Stimulated activated effector memory CD8-positive, alpha-beta T cell treated with anti-CD3 and anti-CD28 coated beads, Interleukin-12 subunit alpha, Interleukin-12 subunit beta, amount 100 ng/mL, for 72 hours (primary cell): ENCODE measurements at regions not wholly inside any gene's neighbourhood (a gene's known extent, or its start where the extent isn't known, plus 50 kb on each side); places are given as distances from the start of the nearest gene placed in this dataset.

ENCODE experiments used
- ATAC-seq: fragments of 150-1000 bp; cut with Tn5 transposase; 2 replicates; pipeline ENCODE4 v1.10.0; 2021
- DNase-seq, 2 donors: peaks; one replicate each; pipeline ENCODE4 v3.0.0; 2021 to 2022; ENCODE audit warnings: low spot score in 2 of 2
- H3K27ac Mint-ChIP-seq: one replicate; pipeline ENCODE4 v1.8.0; 2022; ENCODE audit warnings: mild to moderate bottlenecking, mixed read lengths
- H3K36me3 Mint-ChIP-seq: one replicate; pipeline ENCODE4 v1.8.0; 2022; ENCODE audit warnings: mild to moderate bottlenecking, mixed read lengths
- H3K4me1 Mint-ChIP-seq: one replicate; pipeline ENCODE4 v1.8.0; 2022; ENCODE audit warnings: mixed read lengths
- H3K4me3 Mint-ChIP-seq: one replicate; pipeline ENCODE4 v1.8.0; 2022; ENCODE audit warnings: mild to moderate bottlenecking, mixed read lengths
- H3K9me3 Mint-ChIP-seq: one replicate; pipeline ENCODE4 v1.8.0; 2022; ENCODE audit warnings: mixed read lengths

DNA sequence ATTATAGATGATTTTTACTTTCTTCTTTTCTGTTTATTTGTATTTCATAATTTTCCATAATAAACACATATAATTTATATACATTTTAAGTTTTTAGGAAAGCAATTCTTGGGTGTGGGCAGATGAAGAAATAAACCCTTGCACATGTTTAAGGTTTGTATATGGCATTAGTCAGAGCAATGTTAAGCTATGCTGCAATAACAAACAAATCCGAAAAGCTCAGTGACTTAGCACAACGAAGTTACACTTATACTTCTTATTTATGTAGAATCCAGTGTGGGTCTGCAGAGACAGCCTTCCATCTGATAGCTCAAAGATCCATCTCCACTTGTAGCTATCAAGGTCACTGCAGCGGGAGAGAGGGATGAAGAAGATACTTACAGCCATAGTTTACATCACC is 68.5 kb upstream of the BARX2 start:
- H3K4me1 Mint-ChIP-seq: no peaks in the 10 kb centered on the region
- no peak for DNase-seq
- no peaks in the 10 kb centered on the region for H3K9me3 Mint-ChIP-seq
- no peaks in the 10 kb centered on the region for H3K36me3 Mint-ChIP-seq
- no peak overlapping the region for H3K4me3 Mint-ChIP-seq
- ATAC-seq: no peak
- H3K27ac Mint-ChIP-seq: no peak overlapping the region

DNA sequence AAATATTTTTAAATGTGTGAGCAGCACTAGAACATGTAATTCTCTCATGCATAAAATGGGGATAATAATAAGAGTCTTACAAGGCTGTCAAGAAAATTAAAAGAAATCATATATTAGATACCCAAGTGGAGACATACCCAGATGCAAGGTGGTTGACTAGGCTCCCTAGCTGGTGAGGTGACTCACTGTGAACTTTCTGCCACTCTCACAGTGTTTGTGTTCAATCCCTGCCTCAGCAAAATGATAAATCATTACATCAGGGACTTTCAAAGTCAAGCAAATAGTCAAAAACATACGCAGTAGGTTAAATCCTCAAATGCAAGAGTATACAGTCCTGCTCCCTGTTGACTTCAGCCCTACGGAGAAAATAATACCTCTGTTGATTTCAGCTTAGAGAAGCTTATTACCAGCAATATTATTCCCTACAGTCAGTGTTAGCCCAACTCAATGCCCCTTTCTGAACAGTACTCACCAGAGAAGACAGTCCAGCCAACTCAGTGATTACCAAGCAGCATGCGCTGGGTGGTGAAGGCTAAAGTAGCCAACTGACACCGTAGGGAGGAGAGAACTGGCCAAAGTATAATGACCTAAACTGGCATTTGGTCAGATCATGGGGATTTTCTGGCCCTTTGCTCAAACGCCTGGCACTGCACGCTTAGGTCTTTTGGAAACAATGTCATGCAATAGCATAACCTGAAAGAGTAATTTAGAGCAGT is 73.1 kb upstream of the BARX2 start:
- no peaks in the 10 kb centered on the region for H3K36me3 Mint-ChIP-seq
- H3K4me3 Mint-ChIP-seq: no peak overlapping the region
- H3K9me3 Mint-ChIP-seq: no peaks in the 10 kb centered on the region
- no peaks in the 10 kb centered on the region for H3K4me1 Mint-ChIP-seq
- no peak for ATAC-seq
- DNase-seq: no peak
- no peak overlapping the region for H3K27ac Mint-ChIP-seq

DNA sequence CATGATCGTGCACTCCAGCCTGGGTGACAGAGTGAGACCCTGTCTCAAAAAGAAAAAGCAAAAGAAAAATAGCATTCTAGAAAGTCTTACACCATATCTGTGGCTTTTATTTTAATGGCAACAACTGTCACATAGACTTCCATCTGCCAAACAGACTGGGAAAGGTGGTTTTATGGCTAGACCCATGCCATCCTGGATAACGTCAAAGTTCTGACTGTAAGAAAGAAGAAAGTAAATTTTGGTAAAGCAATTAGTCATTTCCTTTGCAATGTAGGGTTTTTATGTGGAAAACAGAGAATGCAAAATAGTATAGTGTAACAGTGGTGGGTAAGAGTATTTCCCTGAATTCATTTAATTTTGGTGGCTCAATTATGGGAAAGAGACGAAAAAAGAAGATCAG is 75.5 kb upstream of the BARX2 start:
- H3K27ac Mint-ChIP-seq: no peak overlapping the region
- no peaks in the 10 kb centered on the region for H3K4me1 Mint-ChIP-seq
- ATAC-seq (no peak), DNase-seq (no peak)
- H3K9me3 Mint-ChIP-seq: no peaks in the 10 kb centered on the region
- no peak overlapping the region for H3K4me3 Mint-ChIP-seq
- no peaks in the 10 kb centered on the region for H3K36me3 Mint-ChIP-seq

DNA sequence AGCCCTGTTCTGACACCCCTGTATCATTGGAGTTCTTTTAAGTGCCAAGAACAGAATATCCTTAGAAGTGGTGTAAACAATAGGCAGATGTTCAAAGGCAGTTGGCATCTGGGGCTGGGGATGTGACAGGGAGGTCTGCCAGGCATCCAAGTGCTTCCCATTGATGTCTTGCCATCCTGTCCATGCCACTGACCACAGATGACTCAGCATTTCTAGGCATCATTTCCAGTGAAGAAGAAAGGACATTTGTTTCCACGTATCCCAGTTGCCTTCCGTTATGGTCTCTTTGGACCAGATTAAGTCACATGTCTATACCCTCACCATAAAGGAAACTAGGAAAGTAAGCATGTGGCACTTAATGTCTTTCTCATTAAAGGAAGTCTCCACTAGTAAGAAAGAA is 76.7 kb upstream of the BARX2 start:
- DNase-seq (no peak), ATAC-seq (no peak)
- H3K27ac Mint-ChIP-seq: no peak overlapping the region
- no peaks in the 10 kb centered on the region for H3K9me3 Mint-ChIP-seq
- H3K4me3 Mint-ChIP-seq: no peak overlapping the region
- H3K4me1 Mint-ChIP-seq: no peaks in the 10 kb centered on the region
- no peaks in the 10 kb centered on the region for H3K36me3 Mint-ChIP-seq

DNA sequence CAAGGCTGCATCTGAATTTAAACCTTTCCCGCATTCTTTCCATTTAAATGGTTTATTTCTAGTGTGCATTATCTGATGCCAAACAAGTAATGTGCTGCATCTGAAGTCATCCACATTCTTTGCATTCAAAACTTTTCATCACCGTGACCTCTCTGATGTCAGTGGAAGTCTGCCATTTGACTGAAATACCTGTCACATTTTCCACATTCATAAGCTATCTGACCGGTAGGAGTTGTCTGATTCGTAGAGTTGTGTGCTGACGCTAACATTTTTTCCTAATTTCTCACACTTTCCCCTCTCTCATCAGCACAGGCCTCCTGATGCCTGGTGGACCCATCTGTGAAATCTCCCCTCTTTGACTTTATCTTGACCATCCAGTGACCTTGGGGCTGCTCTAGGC is 79.9 kb upstream of the BARX2 start:
- Mint-ChIP-seq H3K27ac (no peak overlapping the region), H3K9me3 (no peaks in the 10 kb centered on the region), H3K4me1 (no peaks in the 10 kb centered on the region), H3K4me3 (no peak overlapping the region), H3K36me3 (no peaks in the 10 kb centered on the region)
- DNase-seq (no peak), ATAC-seq (no peak)

DNA sequence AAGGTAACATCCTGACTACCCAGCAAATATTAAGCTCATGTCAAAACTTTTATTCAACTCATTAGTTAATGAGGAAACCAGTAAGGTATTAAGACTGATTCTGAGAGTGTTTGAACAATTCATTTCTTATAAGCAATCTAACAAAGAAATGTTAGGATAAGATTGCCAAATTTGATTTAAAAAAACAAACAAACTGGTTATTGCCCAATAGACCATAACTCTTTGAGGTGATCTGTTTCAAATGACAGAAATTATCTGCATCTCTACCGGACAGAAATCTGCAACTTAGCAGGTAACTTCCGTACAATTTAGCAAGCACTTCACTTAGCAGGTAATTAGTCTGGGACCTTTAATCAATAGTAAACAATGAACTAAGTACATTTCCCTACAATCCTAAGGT is 82.9 kb upstream of the BARX2 start:
- DNase-seq: no peak
- Mint-ChIP-seq H3K36me3 (no peaks in the 10 kb centered on the region), H3K9me3 (no peaks in the 10 kb centered on the region), H3K4me1 (no peaks in the 10 kb centered on the region), H3K4me3 (no peak overlapping the region), H3K27ac (no peak overlapping the region)
- no peak for ATAC-seq

DNA sequence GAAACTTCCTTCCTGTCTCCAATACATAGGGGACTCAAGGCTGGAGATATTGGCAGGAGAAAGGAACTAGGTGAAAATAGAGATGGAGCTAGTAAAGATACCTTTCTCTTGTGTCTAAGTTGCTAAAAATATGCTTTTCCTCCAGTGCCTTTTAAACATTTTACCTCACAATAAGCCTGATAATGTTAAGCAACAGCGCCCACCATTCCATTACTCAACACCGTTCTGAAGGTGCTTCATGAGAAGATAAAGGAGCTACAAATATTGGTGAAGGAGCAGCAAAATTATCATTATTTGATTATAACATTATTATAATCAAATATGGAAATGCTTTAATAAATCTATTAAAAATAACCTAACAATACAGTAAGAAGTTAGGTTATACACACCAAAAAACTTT is 83.6 kb upstream of the BARX2 start:
- Mint-ChIP-seq H3K4me3 (no peak overlapping the region), H3K36me3 (no peaks in the 10 kb centered on the region), H3K9me3 (no peaks in the 10 kb centered on the region), H3K27ac (no peak overlapping the region), H3K4me1 (no peaks in the 10 kb centered on the region)
- DNase-seq: no peak
- no peak for ATAC-seq

DNA sequence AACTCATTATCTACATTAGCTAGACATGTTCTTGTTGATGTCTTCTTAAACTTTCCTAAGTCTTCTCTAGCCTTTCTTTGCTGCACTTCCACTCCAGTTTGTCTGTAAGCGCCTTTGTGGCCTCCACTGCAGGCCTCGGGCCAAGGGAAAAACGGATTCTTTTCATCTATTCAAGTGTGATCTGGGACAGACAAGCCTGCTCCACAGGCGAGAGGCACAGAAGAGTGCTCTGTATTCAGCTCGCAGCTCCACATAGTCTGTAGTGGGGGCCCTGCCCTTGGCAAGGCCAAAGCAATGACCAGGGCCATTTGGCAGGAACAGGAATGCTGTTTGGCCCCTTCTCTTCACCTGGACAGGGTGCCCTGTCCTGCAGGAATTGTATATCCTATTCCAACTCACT is 84.1 kb upstream of the BARX2 start:
- Mint-ChIP-seq H3K36me3 (no peaks in the 10 kb centered on the region), H3K4me3 (no peak overlapping the region), H3K9me3 (no peaks in the 10 kb centered on the region), H3K4me1 (no peaks in the 10 kb centered on the region), H3K27ac (no peak overlapping the region)
- DNase-seq (no peak), ATAC-seq (no peak)

DNA sequence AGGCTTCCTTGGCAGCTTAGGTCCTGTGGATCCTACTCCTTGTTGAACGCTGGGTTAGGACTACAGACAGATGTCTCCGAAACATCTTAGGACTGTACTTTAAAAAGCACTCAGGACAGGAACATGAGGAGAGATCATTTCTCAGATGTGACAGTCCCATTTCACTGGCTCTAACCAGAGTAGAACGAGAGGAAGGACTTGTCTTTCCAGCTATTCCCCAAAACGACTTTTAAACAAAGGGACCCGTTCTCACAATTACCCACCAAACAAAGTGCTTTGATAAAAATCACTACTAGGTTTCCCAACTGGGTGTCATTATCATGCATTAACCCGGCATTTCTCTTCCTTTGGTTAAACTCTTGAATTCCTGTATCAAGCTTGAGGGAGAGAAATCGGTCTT is 84.7 kb upstream of the BARX2 start:
- DNase-seq: no peak
- Mint-ChIP-seq H3K4me1 (no peaks in the 10 kb centered on the region), H3K27ac (no peak overlapping the region), H3K36me3 (no peaks in the 10 kb centered on the region), H3K9me3 (no peaks in the 10 kb centered on the region), H3K4me3 (no peak overlapping the region)
- no peak for ATAC-seq

DNA sequence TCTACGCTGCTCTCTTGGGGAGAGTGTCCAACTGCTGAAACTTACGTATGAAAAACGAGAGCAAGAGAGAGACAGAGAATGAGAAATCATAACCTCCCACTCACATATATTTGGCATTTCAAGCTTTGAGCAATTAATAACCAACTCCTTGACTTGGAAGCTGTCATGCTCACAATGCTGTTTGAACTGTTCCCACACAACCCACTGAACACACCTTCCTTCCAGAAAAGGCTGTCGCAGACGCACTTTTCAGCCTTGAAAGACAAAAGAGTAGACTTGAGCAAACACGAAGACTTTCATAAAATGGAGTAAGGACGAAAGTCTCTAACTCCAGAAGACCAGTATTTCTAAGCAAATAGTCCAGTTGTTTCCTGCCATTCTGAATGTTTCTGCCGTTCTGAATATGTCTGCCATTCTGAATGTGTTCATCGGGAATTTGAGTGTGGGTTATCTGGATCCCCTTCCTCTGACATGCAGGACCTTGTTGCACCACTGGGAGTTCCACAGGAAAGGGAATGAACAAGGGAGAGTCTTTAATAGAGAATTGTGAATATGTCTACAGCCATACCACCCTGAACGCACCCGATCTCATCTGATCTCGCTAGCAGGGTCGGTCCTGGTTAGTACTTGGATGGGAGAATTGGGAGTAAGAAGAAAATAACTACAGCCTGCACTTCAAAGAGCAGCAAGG is 86.2 kb upstream of the BARX2 start:
- no peak overlapping the region for H3K27ac Mint-ChIP-seq
- DNase-seq: no peak
- H3K4me1 Mint-ChIP-seq: no peaks in the 10 kb centered on the region
- no peaks in the 10 kb centered on the region for H3K36me3 Mint-ChIP-seq
- no peaks in the 10 kb centered on the region for H3K9me3 Mint-ChIP-seq
- no peak overlapping the region for H3K4me3 Mint-ChIP-seq
- no peak for ATAC-seq

DNA sequence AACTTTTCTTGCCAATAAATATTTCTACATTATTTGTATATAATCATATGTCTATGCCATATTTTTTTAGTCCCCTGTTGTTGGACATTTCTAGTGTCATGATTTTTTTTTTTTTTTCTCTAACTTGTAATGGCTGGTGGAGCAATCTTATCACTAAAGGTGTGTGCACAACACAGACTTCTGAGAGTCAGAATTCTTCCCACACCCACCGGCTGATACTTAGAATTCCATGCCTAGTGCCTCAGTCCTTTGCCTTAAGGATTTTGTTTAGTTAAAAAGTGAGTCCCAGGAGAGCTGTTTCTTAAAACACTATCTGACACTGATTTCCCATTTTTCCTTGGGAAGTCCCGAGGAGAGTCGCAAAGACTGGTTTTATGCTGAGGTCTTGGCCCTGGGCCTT is 87.7 kb upstream of the BARX2 start:
- H3K4me3 Mint-ChIP-seq: no peak overlapping the region
- peaks cover 2% of the 10 kb centered on the region for H3K4me1 Mint-ChIP-seq
- DNase-seq (no peak), ATAC-seq (no peak)
- H3K36me3 Mint-ChIP-seq: no peaks in the 10 kb centered on the region
- no peak overlapping the region for H3K27ac Mint-ChIP-seq
- H3K9me3 Mint-ChIP-seq: no peaks in the 10 kb centered on the region

DNA sequence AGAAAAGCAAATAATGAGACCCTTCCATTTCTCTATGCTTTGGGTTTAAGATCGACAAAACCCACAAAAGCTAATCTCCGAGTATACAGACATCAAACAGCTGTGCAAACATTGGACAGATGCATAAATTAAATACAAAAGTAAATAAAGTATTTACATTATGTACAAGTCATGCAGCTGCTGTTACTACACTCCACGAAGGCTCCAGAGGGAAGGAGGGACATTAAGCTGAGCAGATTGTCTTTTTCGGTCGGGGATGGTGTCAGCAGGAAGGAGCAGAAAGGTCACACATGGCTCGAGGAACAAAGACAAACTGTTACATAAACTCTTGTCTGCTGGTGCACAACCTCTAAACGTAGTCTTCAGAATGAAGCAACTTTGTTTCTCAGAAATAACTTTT is 88.8 kb upstream of the BARX2 start:
- Mint-ChIP-seq H3K9me3 (no peaks in the 10 kb centered on the region), H3K4me3 (no peak overlapping the region)

DNA sequence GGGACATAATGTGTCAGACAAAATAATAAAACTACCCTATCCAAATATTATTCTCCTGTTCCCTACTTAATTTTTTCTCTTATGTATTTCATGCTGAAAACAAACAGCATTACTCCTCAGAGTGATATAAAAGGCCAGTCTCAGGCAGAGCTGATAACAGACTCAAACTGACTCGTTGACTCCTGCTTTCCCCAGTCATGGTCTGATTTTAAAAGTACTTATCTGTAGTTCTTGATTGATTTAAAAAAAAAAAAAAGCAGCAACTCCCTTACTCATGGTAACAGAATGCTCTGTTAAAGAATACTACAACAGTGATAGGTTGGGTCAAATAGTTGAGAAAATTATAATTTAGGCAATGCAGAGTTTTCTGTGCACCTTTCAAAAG is 90.3 kb upstream of the BARX2 start:
- Mint-ChIP-seq H3K4me1 (peaks cover 10% of the 10 kb centered on the region), H3K9me3 (no peaks in the 10 kb centered on the region), H3K4me3 (no peak overlapping the region), H3K36me3 (no peaks in the 10 kb centered on the region), H3K27ac (no peak overlapping the region)
- ATAC-seq: no peak
- no peak for DNase-seq

More for the DNA sequence above, 88.8 kb upstream of the BARX2 start:
- DNase-seq (no peak), ATAC-seq (no peak)
- H3K36me3 Mint-ChIP-seq: no peaks in the 10 kb centered on the region
- no peak overlapping the region for H3K27ac Mint-ChIP-seq
- H3K4me1 Mint-ChIP-seq: peaks cover 5% of the 10 kb centered on the region

DNA sequence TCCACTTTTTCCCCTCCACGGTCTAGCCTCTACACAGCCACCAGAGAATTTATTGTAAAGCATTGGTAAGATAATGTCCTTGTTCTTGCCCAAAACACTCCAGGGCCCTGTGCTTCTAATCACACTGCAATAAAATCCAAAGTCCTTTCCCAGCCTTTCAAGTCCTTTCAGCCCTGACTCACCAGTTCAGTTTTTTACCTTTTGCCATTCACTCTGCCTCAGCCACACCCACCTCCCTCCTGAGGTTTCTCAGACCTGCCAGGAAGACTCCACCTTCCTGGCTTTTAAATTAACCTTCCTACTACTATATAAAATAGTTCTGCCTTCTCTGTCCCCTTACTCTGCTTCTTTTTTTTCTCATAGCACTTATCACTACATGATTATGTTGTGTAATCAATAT is 91.0 kb upstream of the ARHGAP32 start:
- no peak overlapping the region for H3K4me3 Mint-ChIP-seq
- no peaks in the 10 kb centered on the region for H3K36me3 Mint-ChIP-seq
- ATAC-seq (no peak), DNase-seq (no peak)
- no peak overlapping the region for H3K27ac Mint-ChIP-seq
- H3K9me3 Mint-ChIP-seq: no peaks in the 10 kb centered on the region
- peaks cover 17% of the 10 kb centered on the region for H3K4me1 Mint-ChIP-seq

DNA sequence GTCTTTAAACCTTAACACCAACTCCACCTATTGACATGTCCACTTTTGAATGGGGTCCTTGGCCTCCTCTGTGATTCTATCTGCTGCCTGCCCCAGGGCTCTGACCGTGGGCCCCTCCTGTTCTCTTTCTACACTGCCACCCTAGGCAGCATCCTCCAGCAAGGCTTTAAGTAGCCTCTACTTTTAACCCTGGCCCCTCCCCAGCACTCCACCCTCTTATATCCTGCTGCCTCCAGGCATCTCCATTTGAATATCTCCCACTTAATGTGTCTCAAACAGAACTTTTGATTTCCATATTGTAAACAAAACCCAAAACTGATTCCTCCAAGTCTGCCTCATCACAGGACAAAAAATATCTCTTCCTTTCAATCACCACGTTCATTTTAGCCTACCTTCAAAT is 90.5 kb upstream of the ARHGAP32 start:
- H3K4me3 Mint-ChIP-seq: no peak overlapping the region
- no peaks in the 10 kb centered on the region for H3K9me3 Mint-ChIP-seq
- no peaks in the 10 kb centered on the region for H3K36me3 Mint-ChIP-seq
- no peak overlapping the region for H3K27ac Mint-ChIP-seq
- H3K4me1 Mint-ChIP-seq: peaks cover 17% of the 10 kb centered on the region
- DNase-seq: no peak
- no peak for ATAC-seq

DNA sequence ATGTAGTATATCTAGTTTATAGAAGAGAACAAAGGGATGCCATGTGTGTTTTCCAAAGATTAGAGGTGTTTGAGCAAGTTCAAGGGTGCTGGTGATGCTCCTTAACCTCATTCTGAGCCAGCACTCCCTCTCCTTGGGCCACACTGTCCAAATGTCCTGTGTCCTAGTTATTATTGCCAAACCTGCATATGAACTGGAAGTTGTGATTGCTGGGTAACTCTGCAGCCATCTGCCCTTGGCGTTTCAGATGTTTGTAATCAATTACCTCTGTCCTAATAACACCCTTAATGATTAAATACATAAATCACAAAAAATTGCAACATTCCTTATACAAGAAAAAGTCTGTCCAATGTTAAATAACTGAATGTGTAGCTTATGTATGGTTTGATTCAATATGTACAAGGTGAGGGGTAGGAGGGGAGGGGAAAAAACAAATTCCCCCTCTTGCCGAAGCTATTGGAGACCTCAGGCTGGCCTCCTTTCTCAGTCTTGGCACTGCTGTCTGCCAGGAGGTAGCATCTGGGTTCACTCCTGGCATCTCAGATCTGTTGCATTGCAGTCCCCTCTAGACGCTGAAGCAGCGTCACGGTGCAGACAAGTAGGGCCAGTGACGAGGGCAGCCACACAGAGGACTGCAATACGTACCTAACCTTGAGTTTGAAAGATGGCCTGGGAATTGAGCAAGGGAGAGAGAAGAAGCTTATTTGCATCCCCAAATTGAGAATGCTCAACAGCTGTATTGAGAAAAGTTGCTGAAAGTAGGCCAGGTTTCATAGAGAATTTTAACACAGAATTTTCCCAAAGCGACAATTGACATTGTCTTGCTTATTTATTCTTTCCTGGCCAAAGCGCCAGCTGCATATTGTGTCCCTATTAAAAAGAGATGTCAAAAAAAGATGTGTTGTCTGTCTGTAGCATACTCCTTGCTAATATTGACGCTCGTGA is 89.6 kb upstream of the ARHGAP32 start:
- no peak for DNase-seq
- H3K4me1 Mint-ChIP-seq: peaks cover 17% of the 10 kb centered on the region
- no peak overlapping the region for H3K4me3 Mint-ChIP-seq
- H3K36me3 Mint-ChIP-seq: no peaks in the 10 kb centered on the region
- H3K9me3 Mint-ChIP-seq: no peaks in the 10 kb centered on the region
- no peak for ATAC-seq
- no peak overlapping the region for H3K27ac Mint-ChIP-seq
